ENCODE measurements at regions not wholly inside any gene's neighbourhood (a gene's known extent, or its start where the extent isn't known, plus 50 kb on each side); places are given as distances from the start of the nearest gene placed in this dataset.

- Histone ChIP-seq H3K4ac (ENCODE audit: low read depth in 1 of 2, low read length in 2 of 2) (no peak overlapping the region), H3K9ac (ENCODE audit: low read length) (no peak overlapping the region), H3K4me3 (ENCODE audit: insufficient read depth in 1 of 2, low read depth in 1 of 2, low read length in 2 of 2) (no peak overlapping the region), H2BK5ac (ENCODE audit: low read depth, low read length, poor library complexity, severe bottlenecking) (no peak overlapping the region), H3K18ac (ENCODE audit: low read depth in 1 of 2, low read length in 2 of 2) (no peak overlapping the region), H3K27ac (ENCODE audit: low read length, poor library complexity, severe bottlenecking) (peak overlapping the region; percentile 11), H3K14ac (ENCODE audit: low read length in 2 of 2) (no peak overlapping the region), H2AFZ (ENCODE audit: low read depth, low read length) (no peak overlapping the region), H3K36me3 (ENCODE audit: control insufficient read depth in 1 of 2, insufficient read depth in 2 of 2, low read depth in 1 of 2, low read length in 2 of 2) (no peaks in the 10 kb centered on the region), H3K4me2 (ENCODE audit: low read length, poor library complexity, severe bottlenecking) (no peak overlapping the region), H2BK12ac (ENCODE audit: low read length in 2 of 2) (no peak overlapping the region), H2BK15ac (ENCODE audit: low read depth, poor library complexity, severe bottlenecking) (no peak overlapping the region), H3K9me3 (ENCODE audit: control insufficient read depth, low read length) (no peaks in the 10 kb centered on the region), H3K79me1 (replicated peaks; ENCODE audit: low read length, poor library complexity, severe bottlenecking) (no peaks in the 10 kb centered on the region), H3K4me1 (ENCODE audit: control insufficient read depth, insufficient read depth, low read depth, low read length) (peaks cover 5% of the 10 kb centered on the region), H4K8ac (ENCODE audit: low read length) (no peak overlapping the region), H4K91ac (ENCODE audit: low read length) (no peak overlapping the region), H3K27me3 (ENCODE audit: control insufficient read depth in 1 of 2, insufficient read depth in 1 of 2, low read length in 2 of 2) (peaks cover 0 to 5% of the 10 kb centered on the region in 2 experiments), H3K23ac (ENCODE audit: low read length in 2 of 2) (no peak overlapping the region), H2AK5ac (ENCODE audit: low read length, severe bottlenecking) (no peak overlapping the region), H2BK120ac (ENCODE audit: low read depth, low read length) (no peak overlapping the region)
- 80% methylated on average over 4 of the region's 4 CpGs for WGBS
- DNase-seq = no peak
Measured at GRCh38 chr10:28354511-28354910, 51.6 kb upstream of the MPP7 start.

GRCh38 chr10:28355376-28355775 lies 52.5 kb upstream of the MPP7 start:
- H3K9me3 ChIP-seq (ENCODE audit: control insufficient read depth, low read length) = no peaks in the 10 kb centered on the region
- no peak overlapping the region for H3K9ac ChIP-seq (ENCODE audit: low read length)
- H4K8ac ChIP-seq (ENCODE audit: low read length) = no peak overlapping the region
- 84% methylated on average over 1 of the region's 2 CpGs for WGBS
- H2BK120ac ChIP-seq (ENCODE audit: low read depth, low read length) = no peak overlapping the region
- no peak overlapping the region for H3K4me3 ChIP-seq (ENCODE audit: insufficient read depth in 1 of 2, low read depth in 1 of 2, low read length in 2 of 2)
- H3K18ac ChIP-seq (ENCODE audit: low read depth in 1 of 2, low read length in 2 of 2) = no peak overlapping the region
- no peaks in the 10 kb centered on the region for H3K36me3 ChIP-seq (ENCODE audit: control insufficient read depth in 1 of 2, insufficient read depth in 2 of 2, low read depth in 1 of 2, low read length in 2 of 2)
- no peak overlapping the region for H3K4ac ChIP-seq (ENCODE audit: low read depth in 1 of 2, low read length in 2 of 2)
- no peak overlapping the region for H4K91ac ChIP-seq (ENCODE audit: low read length)
- H2AFZ ChIP-seq (ENCODE audit: low read depth, low read length) = no peak overlapping the region
- H3K79me1 ChIP-seq (replicated peaks; ENCODE audit: low read length, poor library complexity, severe bottlenecking) = no peaks in the 10 kb centered on the region
- H3K23ac ChIP-seq (ENCODE audit: low read length in 2 of 2) = no peak overlapping the region
- H2AK5ac ChIP-seq (ENCODE audit: low read length, severe bottlenecking) = no peak overlapping the region
- peaks cover 0 to 5% of the 10 kb centered on the region in 2 experiments for H3K27me3 ChIP-seq (ENCODE audit: control insufficient read depth in 1 of 2, insufficient read depth in 1 of 2, low read length in 2 of 2)
- H3K14ac ChIP-seq (ENCODE audit: low read length in 2 of 2) = no peak overlapping the region
- no peak for DNase-seq
- H2BK12ac ChIP-seq (ENCODE audit: low read length in 2 of 2) = no peak overlapping the region
- peaks cover 5% of the 10 kb centered on the region for H3K4me1 ChIP-seq (ENCODE audit: control insufficient read depth, insufficient read depth, low read depth, low read length)
- no peak overlapping the region for H3K4me2 ChIP-seq (ENCODE audit: low read length, poor library complexity, severe bottlenecking)
- no peak overlapping the region for H2BK15ac ChIP-seq (ENCODE audit: low read depth, poor library complexity, severe bottlenecking)
- no peak overlapping the region for H2BK5ac ChIP-seq (ENCODE audit: low read depth, low read length, poor library complexity, severe bottlenecking)
- H3K27ac ChIP-seq (ENCODE audit: low read length, poor library complexity, severe bottlenecking) = no peak overlapping the region

- Histone ChIP-seq H3K36me3 (ENCODE audit: control insufficient read depth in 1 of 2, insufficient read depth in 2 of 2, low read depth in 1 of 2, low read length in 2 of 2) (no peaks in the 10 kb centered on the region), H2BK5ac (ENCODE audit: low read depth, low read length, poor library complexity, severe bottlenecking) (no peak overlapping the region), H3K27me3 (ENCODE audit: control insufficient read depth in 1 of 2, insufficient read depth in 1 of 2, low read length in 2 of 2) (peaks cover 0 to 5% of the 10 kb centered on the region in 2 experiments), H2BK15ac (ENCODE audit: low read depth, poor library complexity, severe bottlenecking) (no peak overlapping the region), H2AK5ac (ENCODE audit: low read length, severe bottlenecking) (no peak overlapping the region), H2BK12ac (ENCODE audit: low read length in 2 of 2) (no peak overlapping the region), H3K9me3 (ENCODE audit: control insufficient read depth, low read length) (no peaks in the 10 kb centered on the region), H3K4me1 (ENCODE audit: control insufficient read depth, insufficient read depth, low read depth, low read length) (peaks cover 3% of the 10 kb centered on the region), H3K14ac (ENCODE audit: low read length in 2 of 2) (no peak overlapping the region), H3K9ac (ENCODE audit: low read length) (no peak overlapping the region), H3K4me3 (ENCODE audit: insufficient read depth in 1 of 2, low read depth in 1 of 2, low read length in 2 of 2) (no peak overlapping the region), H3K27ac (ENCODE audit: low read length, poor library complexity, severe bottlenecking) (no peak overlapping the region), H3K4ac (ENCODE audit: low read depth in 1 of 2, low read length in 2 of 2) (no peak overlapping the region), H4K8ac (ENCODE audit: low read length) (no peak overlapping the region), H3K18ac (ENCODE audit: low read depth in 1 of 2, low read length in 2 of 2) (no peak overlapping the region), H3K23ac (ENCODE audit: low read length in 2 of 2) (no peak overlapping the region), H2AFZ (ENCODE audit: low read depth, low read length) (no peak overlapping the region), H3K4me2 (ENCODE audit: low read length, poor library complexity, severe bottlenecking) (no peak overlapping the region), H4K91ac (ENCODE audit: low read length) (no peak overlapping the region), H2BK120ac (ENCODE audit: low read depth, low read length) (no peak overlapping the region), H3K79me1 (replicated peaks; ENCODE audit: low read length, poor library complexity, severe bottlenecking) (no peaks in the 10 kb centered on the region)
- no peak for DNase-seq
- WGBS = 93% methylated on average over 1 of the region's 3 CpGs
Measured at GRCh38 chr10:28359334-28359733, 56.5 kb upstream of the MPP7 start.

- no peak overlapping the region for H2BK15ac ChIP-seq (ENCODE audit: low read depth, poor library complexity, severe bottlenecking)
- peaks cover 2% of the 10 kb centered on the region for H3K4me1 ChIP-seq (ENCODE audit: control insufficient read depth, insufficient read depth, low read depth, low read length)
- no peak overlapping the region for H3K27ac ChIP-seq (ENCODE audit: low read length, poor library complexity, severe bottlenecking)
- peaks cover 0 to 5% of the 10 kb centered on the region in 2 experiments for H3K27me3 ChIP-seq (ENCODE audit: control insufficient read depth in 1 of 2, insufficient read depth in 1 of 2, low read length in 2 of 2)
- WGBS = 79% methylated on average over 2 of the region's 4 CpGs
- H3K4me2 ChIP-seq (ENCODE audit: low read length, poor library complexity, severe bottlenecking) = no peak overlapping the region
- no peaks in the 10 kb centered on the region for H3K36me3 ChIP-seq (ENCODE audit: control insufficient read depth in 1 of 2, insufficient read depth in 2 of 2, low read depth in 1 of 2, low read length in 2 of 2)
- no peaks in the 10 kb centered on the region for H3K79me1 ChIP-seq (replicated peaks; ENCODE audit: low read length, poor library complexity, severe bottlenecking)
- no peak overlapping the region for H3K23ac ChIP-seq (ENCODE audit: low read length in 2 of 2)
- no peaks in the 10 kb centered on the region for H3K9me3 ChIP-seq (ENCODE audit: control insufficient read depth, low read length)
- H3K4ac ChIP-seq (ENCODE audit: low read depth in 1 of 2, low read length in 2 of 2) = no peak overlapping the region
- no peak overlapping the region for H3K14ac ChIP-seq (ENCODE audit: low read length in 2 of 2)
- H3K18ac ChIP-seq (ENCODE audit: low read depth in 1 of 2, low read length in 2 of 2) = no peak overlapping the region
- no peak overlapping the region for H2BK5ac ChIP-seq (ENCODE audit: low read depth, low read length, poor library complexity, severe bottlenecking)
- no peak overlapping the region for H3K9ac ChIP-seq (ENCODE audit: low read length)
- no peak overlapping the region for H4K8ac ChIP-seq (ENCODE audit: low read length)
- no peak overlapping the region for H3K4me3 ChIP-seq (ENCODE audit: insufficient read depth in 1 of 2, low read depth in 1 of 2, low read length in 2 of 2)
- no peak overlapping the region for H4K91ac ChIP-seq (ENCODE audit: low read length)
- H2BK12ac ChIP-seq (ENCODE audit: low read length in 2 of 2) = no peak overlapping the region
- H2BK120ac ChIP-seq (ENCODE audit: low read depth, low read length) = no peak overlapping the region
- no peak overlapping the region for H2AFZ ChIP-seq (ENCODE audit: low read depth, low read length)
- no peak for DNase-seq
- no peak overlapping the region for H2AK5ac ChIP-seq (ENCODE audit: low read length, severe bottlenecking)
Measured at GRCh38 chr10:28360175-28360574, 57.3 kb upstream of the MPP7 start.

Measured in mesenchymal stem cell (in vitro differentiated cells and primary cell).